ENCODE measurements at regions not wholly inside any gene's neighbourhood (a gene's known extent, or its start where the extent isn't known, plus 50 kb on each side); places are given as distances from the start of the nearest gene placed in this dataset.
A peak's percentile ranks its signal among the peaks of the same experiment; 100 is the strongest.

- H3K23ac ChIP-seq (ENCODE audit: low read length), result no peak overlapping the region
- no CpG with 5 or more reads among the region's 12 CpGs for WGBS (ENCODE audit: extremely low coverage, insufficient coverage, insufficient read length)
- no peak overlapping the region for H3K4ac ChIP-seq (ENCODE audit: low read depth, low read length)
These were observed 65.9 kb upstream of the CPLX2 start for GRCh38 chr5:175805256-175806011.

GRCh38 chr5:175808711-175809110 lies 62.7 kb upstream of the CPLX2 start:
- no peak overlapping the region for H3K23ac ChIP-seq (ENCODE audit: low read length)
- no peak overlapping the region for H2BK120ac ChIP-seq (ENCODE audit: insufficient read depth, low read length, poor library complexity)
- H2AFZ ChIP-seq (ENCODE audit: insufficient read depth, low read length, poor library complexity), result no peak overlapping the region
- no peak overlapping the region for H4K91ac ChIP-seq (ENCODE audit: low read depth, low read length)
- no peak overlapping the region for H3K9ac ChIP-seq (ENCODE audit: low read length)
- no peaks in the 10 kb centered on the region for H3K79me2 ChIP-seq (ENCODE audit: control insufficient read depth, insufficient read depth, low read length, poor library complexity)
- no peak overlapping the region for H3K4ac ChIP-seq (ENCODE audit: low read depth, low read length)
- no peak overlapping the region for H3K4me3 ChIP-seq (ENCODE audit: low read depth, low read length)
- H3K4me2 ChIP-seq (ENCODE audit: low read length), result no peak overlapping the region
- H3K18ac ChIP-seq (ENCODE audit: low read length), result no peak overlapping the region
- DNase-seq, result no peak
- H3K27me3 ChIP-seq (ENCODE audit: insufficient read depth, low read length), result no peaks in the 10 kb centered on the region
- H3K36me3 ChIP-seq (ENCODE audit: control insufficient read depth in 1 of 2, insufficient read depth in 2 of 2, low read length in 2 of 2), result no peaks in the 10 kb centered on the region
- H4K12ac ChIP-seq (ENCODE audit: low read depth, low read length), result no peak overlapping the region
- no peak overlapping the region for H3K14ac ChIP-seq (ENCODE audit: low read length)
- H3K79me1 ChIP-seq (ENCODE audit: low read length), result no peaks in the 10 kb centered on the region
- peaks cover 0 to 6% of the 10 kb centered on the region in 2 experiments for H3K4me1 ChIP-seq (ENCODE audit: control insufficient read depth in 1 of 2, insufficient read depth in 2 of 2, low read length in 2 of 2)
- no peak overlapping the region for H4K8ac ChIP-seq (ENCODE audit: low read depth, low read length)
- no peak overlapping the region for H2BK12ac ChIP-seq (ENCODE audit: low read length)
- no peak overlapping the region for H2BK5ac ChIP-seq (ENCODE audit: low read depth, low read length, poor library complexity)
- H2AK5ac ChIP-seq (ENCODE audit: low read length), result no peak overlapping the region
- peaks cover 1% of the 10 kb centered on the region for H3K9me3 ChIP-seq (ENCODE audit: insufficient read depth, low read depth, low read length)
- no peak overlapping the region for H3K27ac ChIP-seq (ENCODE audit: low read depth, low read length)
- WGBS (ENCODE audit: extremely low coverage, insufficient coverage, insufficient read length), result no CpG with 5 or more reads among the region's 6 CpGs

More at GRCh38 chr5:175805256-175806011, 65.9 kb upstream of the CPLX2 start:
- Histone ChIP-seq H3K9me3 (ENCODE audit: insufficient read depth, low read depth, low read length) (peaks cover 1% of the 10 kb centered on the region), H4K12ac (ENCODE audit: low read depth, low read length) (no peak overlapping the region), H3K79me1 (ENCODE audit: low read length) (no peaks in the 10 kb centered on the region), H4K91ac (ENCODE audit: low read depth, low read length) (no peak overlapping the region), H2AK5ac (ENCODE audit: low read length) (no peak overlapping the region), H3K4me2 (ENCODE audit: low read length) (no peak overlapping the region), H2AFZ (ENCODE audit: insufficient read depth, low read length, poor library complexity) (no peak overlapping the region), H3K27me3 (ENCODE audit: insufficient read depth, low read length) (no peaks in the 10 kb centered on the region), H3K36me3 (ENCODE audit: control insufficient read depth in 1 of 2, insufficient read depth in 2 of 2, low read length in 2 of 2) (no peaks in the 10 kb centered on the region), H2BK12ac (ENCODE audit: low read length) (no peak overlapping the region), H3K4me1 (ENCODE audit: control insufficient read depth in 1 of 2, insufficient read depth in 2 of 2, low read length in 2 of 2) (peaks cover 0 to 6% of the 10 kb centered on the region in 2 experiments), H4K8ac (ENCODE audit: low read depth, low read length) (no peak overlapping the region), H3K27ac (ENCODE audit: low read depth, low read length) (no peak overlapping the region), H3K4me3 (ENCODE audit: low read depth, low read length) (no peak overlapping the region), H3K9ac (ENCODE audit: low read length) (no peak overlapping the region), H3K18ac (ENCODE audit: low read length) (no peak overlapping the region), H2BK120ac (ENCODE audit: insufficient read depth, low read length, poor library complexity) (no peak overlapping the region), H3K14ac (ENCODE audit: low read length) (no peak overlapping the region), H2BK5ac (ENCODE audit: low read depth, low read length, poor library complexity) (no peak overlapping the region), H3K79me2 (ENCODE audit: control insufficient read depth, insufficient read depth, low read length, poor library complexity) (no peaks in the 10 kb centered on the region)
- DNase-seq, result no peak

DNA sequence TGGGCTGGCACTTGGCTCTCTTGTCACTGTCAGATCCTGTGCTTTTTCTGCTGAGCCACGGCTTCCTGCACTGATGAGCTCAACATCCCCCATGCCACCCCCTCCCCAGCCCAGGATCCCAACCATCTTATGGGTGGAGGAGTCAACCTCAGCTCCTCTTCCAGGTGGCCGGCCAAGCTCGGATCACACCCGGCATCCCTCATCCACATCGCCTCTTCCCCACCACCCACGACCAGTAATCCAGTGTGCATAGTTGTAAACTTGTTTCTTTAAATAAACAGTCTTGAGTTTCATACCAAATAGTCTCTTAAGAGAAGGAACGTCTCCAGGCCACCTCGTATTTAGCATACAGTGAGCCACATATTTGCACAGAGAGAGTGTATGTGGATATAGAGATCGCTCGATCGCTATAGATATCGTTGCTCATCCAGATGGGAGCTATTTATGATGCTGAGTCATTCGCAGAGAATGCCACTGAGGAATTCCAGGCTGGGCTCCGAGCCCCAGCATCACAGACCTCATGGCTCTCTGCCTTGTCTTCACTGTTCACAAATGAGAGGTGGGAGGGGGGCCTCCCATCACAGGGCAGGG lies 61.8 kb upstream of the CPLX2 start:
- H2BK5ac ChIP-seq (ENCODE audit: low read depth, low read length, poor library complexity), result no peak overlapping the region
- no peaks in the 10 kb centered on the region for H3K79me1 ChIP-seq (ENCODE audit: low read length)
- no peaks in the 10 kb centered on the region for H3K79me2 ChIP-seq (ENCODE audit: control insufficient read depth, insufficient read depth, low read length, poor library complexity)
- H2BK12ac ChIP-seq (ENCODE audit: low read length), result no peak overlapping the region
- H3K18ac ChIP-seq (ENCODE audit: low read length), result no peak overlapping the region
- H3K27ac ChIP-seq (ENCODE audit: low read depth, low read length), result no peak overlapping the region
- no peak overlapping the region for H2AFZ ChIP-seq (ENCODE audit: insufficient read depth, low read length, poor library complexity)
- H4K12ac ChIP-seq (ENCODE audit: low read depth, low read length), result no peak overlapping the region
- H3K4me1 ChIP-seq (ENCODE audit: control insufficient read depth in 1 of 2, insufficient read depth in 2 of 2, low read length in 2 of 2), result peaks cover 0 to 6% of the 10 kb centered on the region in 2 experiments
- no peak overlapping the region for H2BK120ac ChIP-seq (ENCODE audit: insufficient read depth, low read length, poor library complexity)
- no peak overlapping the region for H3K23ac ChIP-seq (ENCODE audit: low read length)
- no peak overlapping the region for H2AK5ac ChIP-seq (ENCODE audit: low read length)
- no peak overlapping the region for H3K14ac ChIP-seq (ENCODE audit: low read length)
- no peak overlapping the region for H3K9ac ChIP-seq (ENCODE audit: low read length)
- DNase-seq, result peak in 1 of 2 donors; percentile 7
- H4K8ac ChIP-seq (ENCODE audit: low read depth, low read length), result no peak overlapping the region
- no CpG with 5 or more reads among the region's 14 CpGs for WGBS (ENCODE audit: extremely low coverage, insufficient coverage, insufficient read length)
- H3K4me3 ChIP-seq (ENCODE audit: low read depth, low read length), result no peak overlapping the region
- no peak overlapping the region for H3K4ac ChIP-seq (ENCODE audit: low read depth, low read length)
- H3K9me3 ChIP-seq (ENCODE audit: insufficient read depth, low read depth, low read length), result peaks cover 2% of the 10 kb centered on the region
- no peaks in the 10 kb centered on the region for H3K27me3 ChIP-seq (ENCODE audit: insufficient read depth, low read length)
- H3K36me3 ChIP-seq (ENCODE audit: control insufficient read depth in 1 of 2, insufficient read depth in 2 of 2, low read length in 2 of 2), result no peaks in the 10 kb centered on the region
- no peak overlapping the region for H3K4me2 ChIP-seq (ENCODE audit: low read length)
- no peak overlapping the region for H4K91ac ChIP-seq (ENCODE audit: low read depth, low read length)

- H2BK12ac ChIP-seq (ENCODE audit: low read length), result no peak overlapping the region
- no peaks in the 10 kb centered on the region for H3K79me2 ChIP-seq (ENCODE audit: control insufficient read depth, insufficient read depth, low read length, poor library complexity)
- no CpG with 5 or more reads among the region's 2 CpGs for WGBS (ENCODE audit: extremely low coverage, insufficient coverage, insufficient read length)
- H3K14ac ChIP-seq (ENCODE audit: low read length), result no peak overlapping the region
- no peak overlapping the region for H4K91ac ChIP-seq (ENCODE audit: low read depth, low read length)
- no peaks in the 10 kb centered on the region for H3K27me3 ChIP-seq (ENCODE audit: insufficient read depth, low read length)
- H3K4me2 ChIP-seq (ENCODE audit: low read length), result no peak overlapping the region
- H4K8ac ChIP-seq (ENCODE audit: low read depth, low read length), result no peak overlapping the region
- peaks cover 2% of the 10 kb centered on the region for H3K9me3 ChIP-seq (ENCODE audit: insufficient read depth, low read depth, low read length)
- DNase-seq, result no peak
- H2BK5ac ChIP-seq (ENCODE audit: low read depth, low read length, poor library complexity), result no peak overlapping the region
- no peak overlapping the region for H3K18ac ChIP-seq (ENCODE audit: low read length)
- H4K12ac ChIP-seq (ENCODE audit: low read depth, low read length), result no peak overlapping the region
- H3K27ac ChIP-seq (ENCODE audit: low read depth, low read length), result no peak overlapping the region
- no peak overlapping the region for H3K23ac ChIP-seq (ENCODE audit: low read length)
- H3K4me3 ChIP-seq (ENCODE audit: low read depth, low read length), result no peak overlapping the region
- H3K79me1 ChIP-seq (ENCODE audit: low read length), result no peaks in the 10 kb centered on the region
- no peak overlapping the region for H2AFZ ChIP-seq (ENCODE audit: insufficient read depth, low read length, poor library complexity)
- H3K36me3 ChIP-seq (ENCODE audit: control insufficient read depth in 1 of 2, insufficient read depth in 2 of 2, low read length in 2 of 2), result no peaks in the 10 kb centered on the region
- peaks cover 0 to 6% of the 10 kb centered on the region in 2 experiments for H3K4me1 ChIP-seq (ENCODE audit: control insufficient read depth in 1 of 2, insufficient read depth in 2 of 2, low read length in 2 of 2)
- H3K9ac ChIP-seq (ENCODE audit: low read length), result no peak overlapping the region
- no peak overlapping the region for H3K4ac ChIP-seq (ENCODE audit: low read depth, low read length)
- H2AK5ac ChIP-seq (ENCODE audit: low read length), result no peak overlapping the region
- no peak overlapping the region for H2BK120ac ChIP-seq (ENCODE audit: insufficient read depth, low read length, poor library complexity)
These were observed 60.9 kb upstream of the CPLX2 start for GRCh38 chr5:175810457-175810856.
